Type B pancreatic cell (in vitro differentiated cells): ENCODE measurements at regions not wholly inside any gene's neighbourhood (a gene's known extent, or its start where the extent isn't known, plus 50 kb on each side); places are given as distances from the start of the nearest gene placed in this dataset.

ENCODE experiments used
- DNase-seq: peaks from one replicate; pipeline ENCODE4 v3.0.0; 2021; ENCODE audit warnings: mixed read lengths; ENCODE audit not compliant: unreplicated experiment; ENCODE audit errors: extremely low spot score
- H3K27ac Mint-ChIP-seq: 2 replicates; pipeline ENCODE4 v1.8.0; 2021; ENCODE audit warnings: mild to moderate bottlenecking, mixed read lengths
- H3K27me3 Mint-ChIP-seq: 2 replicates; pipeline ENCODE4 v1.8.0; 2021; ENCODE audit warnings: mixed read lengths
- H3K36me3 Mint-ChIP-seq: 2 replicates; pipeline ENCODE4 v1.8.0; 2021; ENCODE audit warnings: mixed read lengths
- H3K4me1 Mint-ChIP-seq: one replicate; pipeline ENCODE4 v1.8.0; 2021; ENCODE audit warnings: mixed read lengths; ENCODE audit not compliant: unreplicated experiment
- H3K4me3 Mint-ChIP-seq: 2 replicates; pipeline ENCODE4 v1.8.0; 2021; ENCODE audit warnings: mild to moderate bottlenecking, mixed read lengths
- H3K9me3 Mint-ChIP-seq: 2 replicates; pipeline ENCODE4 v1.8.0; 2021; ENCODE audit warnings: mixed read lengths
- CTCF ChIP-seq: fragments of 200-600 bp; sonication (generic); conservative IDR thresholded peaks from 2 replicates; pipeline ENCODE4 v1.5.0; 2021; ENCODE audit warnings: antibody characterized with exemption, mild to moderate bottlenecking

- Mint-ChIP-seq H3K9me3 (peaks cover 3% of the 10 kb centered on the region), H3K27ac (no peak overlapping the region), H3K4me3 (no peak overlapping the region), H3K4me1 (peaks cover 7% of the 10 kb centered on the region), H3K36me3 (no peaks in the 10 kb centered on the region), H3K27me3 (no peaks in the 10 kb centered on the region)
- TF ChIP-seq CTCF = no peak
- DNase-seq = no peak
These were observed 221.7 kb downstream of the SNX19 start for GRCh38 chr11:130694488-130695045.

- no peaks in the 10 kb centered on the region for H3K27me3 Mint-ChIP-seq
- no peak for DNase-seq
- no peak overlapping the region for H3K4me3 Mint-ChIP-seq
These were observed 218.1 kb downstream of the SNX19 start for GRCh38 chr11:130698174-130698573.

GRCh38 chr11:130699561-130699960, 216.7 kb downstream of the SNX19 start:
- Mint-ChIP-seq H3K27ac (no peak overlapping the region), H3K27me3 (no peaks in the 10 kb centered on the region), H3K4me3 (no peak overlapping the region)

More at GRCh38 chr11:130698174-130698573, 218.1 kb downstream of the SNX19 start:
- no peak for TF ChIP-seq CTCF
- peaks cover 7% of the 10 kb centered on the region for H3K4me1 Mint-ChIP-seq
- H3K27ac Mint-ChIP-seq = no peak overlapping the region
- peaks cover 5% of the 10 kb centered on the region for H3K9me3 Mint-ChIP-seq
- no peaks in the 10 kb centered on the region for H3K36me3 Mint-ChIP-seq

GRCh38 chr11:130700092-130700491, 216.2 kb downstream of the SNX19 start:
- no peaks in the 10 kb centered on the region for H3K27me3 Mint-ChIP-seq
- H3K36me3 Mint-ChIP-seq = no peaks in the 10 kb centered on the region
- no peak overlapping the region for H3K27ac Mint-ChIP-seq
- peaks cover 5% of the 10 kb centered on the region for H3K9me3 Mint-ChIP-seq
- no peak overlapping the region for H3K4me3 Mint-ChIP-seq
- DNase-seq = no peak
- H3K4me1 Mint-ChIP-seq = peaks cover 7% of the 10 kb centered on the region
- no peak for TF ChIP-seq CTCF

More at GRCh38 chr11:130699561-130699960, 216.7 kb downstream of the SNX19 start:
- Mint-ChIP-seq H3K36me3 (no peaks in the 10 kb centered on the region), H3K4me1 (peaks cover 7% of the 10 kb centered on the region), H3K9me3 (peaks cover 5% of the 10 kb centered on the region)
- TF ChIP-seq CTCF = no peak
- DNase-seq = no peak

- peaks cover 4% of the 10 kb centered on the region for H3K27me3 Mint-ChIP-seq
- TF ChIP-seq CTCF = no peak
- H3K36me3 Mint-ChIP-seq = no peaks in the 10 kb centered on the region
- peaks cover under 1% of the 10 kb centered on the region for H3K4me1 Mint-ChIP-seq
- peaks cover 5% of the 10 kb centered on the region for H3K9me3 Mint-ChIP-seq
- no peak overlapping the region for H3K4me3 Mint-ChIP-seq
- DNase-seq = no peak
- no peak overlapping the region for H3K27ac Mint-ChIP-seq
These were observed 212.6 kb downstream of the SNX19 start for GRCh38 chr11:130703489-130704190.
